NCI-H146 treated with DMSO at 0.1 percent for 48 hours (cell line): ENCODE measurements at regions not wholly inside any gene's neighbourhood (a gene's known extent, or its start where the extent isn't known, plus 50 kb on each side); places are given as distances from the start of the nearest gene placed in this dataset.
"Not testable (repeated sequence)": the region's sequence is repeated elsewhere in the genome, so short reads cannot be mapped to it uniquely, and the experiment has no call there.

Experiments used
- DNase-seq: peaks from one replicate; lab custom pipeline; 2025; ENCODE audit not compliant: unreplicated experiment; lab: John Stamatoyannopoulos, UW

GRCh38 chr7:10429511-10429910, 544.2 kb upstream of the PHF14 start:
- peak; percentile 23 for DNase-seq

DNA sequence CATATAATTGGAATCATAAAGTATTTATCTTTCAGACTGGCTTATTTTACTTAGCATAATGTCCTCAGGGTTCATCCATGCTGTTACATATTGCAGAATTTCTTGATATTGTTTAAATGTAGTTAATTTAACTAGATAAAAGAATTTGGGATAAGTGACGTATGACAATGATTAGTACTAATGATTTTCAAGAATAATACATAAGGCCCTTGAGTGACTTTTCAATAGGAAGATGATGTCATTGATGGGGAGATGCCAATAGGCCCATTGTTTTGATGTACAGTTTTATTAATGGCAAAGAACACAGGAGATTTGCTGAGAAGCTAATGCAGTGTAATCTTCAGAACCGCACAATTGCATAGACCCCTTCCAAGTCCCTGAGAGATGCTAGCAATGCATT, 537.4 kb upstream of the PHF14 start:
- no peak for DNase-seq

DNA sequence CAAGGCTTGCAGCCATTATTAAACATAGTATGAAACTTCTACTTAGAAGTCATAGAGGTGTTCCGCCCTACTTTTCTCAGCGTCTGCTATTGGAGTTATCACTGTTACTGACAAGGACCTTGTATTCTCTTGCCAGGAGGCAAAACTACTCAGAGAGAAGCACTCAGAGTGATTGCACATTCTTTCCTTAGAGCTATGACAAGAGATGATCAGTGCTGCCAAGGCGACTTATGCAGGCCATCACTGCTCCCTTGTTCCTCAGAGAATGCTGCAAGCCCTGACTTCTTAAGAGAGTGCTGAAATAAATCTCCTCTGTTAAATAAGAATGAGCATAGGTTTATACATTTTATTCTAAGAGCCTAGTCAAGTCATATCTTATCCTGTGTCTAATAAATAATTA, 534.6 kb upstream of the PHF14 start:
- DNase-seq: no peak

GRCh38 chr7:10455936-10456335, 517.7 kb upstream of the PHF14 start:
- no peak for DNase-seq

GRCh38 chr7:10460474-10460873, 513.2 kb upstream of the PHF14 start:
- no peak for DNase-seq

- DNase-seq: no peak
Measured at GRCh38 chr7:10463701-10464100, 510.0 kb upstream of the PHF14 start.

GRCh38 chr7:10465536-10465935, 508.1 kb upstream of the PHF14 start:
- DNase-seq: not testable (repeated sequence)

GRCh38 chr7:10468908-10469307, 504.8 kb upstream of the PHF14 start:
- no peak for DNase-seq

DNA sequence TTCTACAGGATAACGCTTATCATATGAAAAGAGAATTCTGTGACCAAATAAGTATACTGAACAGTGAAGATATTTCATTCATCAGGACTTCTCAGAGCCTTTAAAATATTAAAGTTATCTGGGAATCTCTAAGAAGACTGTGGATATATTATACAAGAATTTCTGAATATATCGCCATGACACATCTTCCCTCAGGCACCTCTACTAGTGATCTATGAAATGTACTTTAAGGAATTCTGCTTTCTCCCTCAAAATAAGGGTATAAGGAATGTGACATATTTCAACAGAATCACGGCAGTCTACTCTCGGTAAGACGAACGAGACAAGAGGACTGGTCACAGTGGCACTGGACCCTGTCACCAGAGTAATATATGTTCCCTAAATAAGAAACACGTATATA, 504.2 kb upstream of the PHF14 start:
- DNase-seq: no peak

- DNase-seq: no peak
Measured at GRCh38 chr7:10471280-10472058, 502.2 kb upstream of the PHF14 start.

- no peak for DNase-seq
Measured at GRCh38 chr7:10472115-10472514, 501.6 kb upstream of the PHF14 start.

DNA sequence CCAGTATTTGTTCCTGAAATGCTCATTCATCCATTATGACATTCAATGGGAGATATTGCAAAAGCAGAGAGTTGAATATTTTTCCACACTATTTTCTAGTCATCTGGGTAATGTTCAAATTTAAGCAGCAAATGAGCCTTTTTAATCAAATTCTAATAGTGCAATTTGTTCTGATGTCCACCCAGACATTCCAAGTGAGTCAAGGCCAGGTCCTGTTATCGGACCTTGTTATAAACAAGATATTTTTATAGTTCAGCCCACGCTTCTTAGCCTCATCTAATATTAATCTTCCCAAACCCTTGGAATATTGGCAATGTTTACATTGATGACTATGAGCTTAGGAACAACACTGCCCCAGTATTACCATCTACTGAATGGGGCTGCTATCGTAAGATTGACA, 500.1 kb upstream of the PHF14 start:
- DNase-seq: no peak

DNA sequence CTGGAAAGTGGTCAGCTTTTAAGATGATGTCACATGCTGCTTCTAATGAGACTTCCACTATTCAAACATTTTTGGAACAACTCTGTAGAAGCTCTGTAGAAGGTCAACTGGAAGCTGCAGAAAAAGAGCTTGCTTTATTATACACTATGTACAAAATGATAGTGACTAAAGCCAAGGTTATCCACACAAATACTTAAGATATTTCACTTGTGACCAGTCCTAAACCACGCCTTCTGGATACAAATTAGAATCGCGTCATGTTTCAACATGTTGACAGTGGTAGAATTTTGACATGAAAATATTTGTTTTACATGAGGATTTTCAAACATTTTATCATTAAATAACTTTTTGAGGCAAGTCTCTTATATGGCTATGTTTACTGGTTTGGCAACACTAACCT, 499.6 kb upstream of the PHF14 start:
- DNase-seq: no peak

DNA sequence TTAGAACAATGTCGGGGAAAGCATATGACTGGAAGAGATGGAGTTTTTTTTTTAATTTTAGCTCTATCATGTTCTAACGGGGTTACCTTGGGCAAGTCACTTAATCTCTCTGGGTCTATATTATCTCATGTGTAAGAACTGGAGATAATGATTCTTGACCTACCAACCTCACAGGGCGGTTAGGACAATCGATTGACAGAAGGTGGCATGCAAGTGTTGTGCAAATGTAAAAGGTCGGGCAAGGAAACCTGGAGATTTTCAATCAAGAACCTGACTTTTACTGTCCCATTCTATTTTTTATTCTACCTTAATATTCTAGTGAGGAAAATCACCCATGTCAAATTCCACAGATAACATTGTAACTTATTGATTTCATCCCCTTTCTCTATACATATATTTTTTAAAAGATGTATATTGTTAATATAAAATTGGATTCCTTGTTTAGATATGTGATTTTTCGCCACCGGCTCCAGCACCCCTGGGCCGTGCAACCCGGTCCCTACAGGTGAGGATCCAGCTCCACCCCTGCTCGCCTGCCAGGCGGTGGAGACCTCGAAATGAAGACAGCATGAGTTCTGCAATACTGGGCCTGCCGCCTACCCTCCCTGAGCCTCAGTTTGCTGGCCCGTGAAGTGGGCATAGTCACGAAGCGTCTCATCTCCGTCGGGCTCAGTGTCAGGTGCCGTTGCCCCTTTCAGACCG, 497.6 kb upstream of the PHF14 start:
- no peak for DNase-seq

DNA sequence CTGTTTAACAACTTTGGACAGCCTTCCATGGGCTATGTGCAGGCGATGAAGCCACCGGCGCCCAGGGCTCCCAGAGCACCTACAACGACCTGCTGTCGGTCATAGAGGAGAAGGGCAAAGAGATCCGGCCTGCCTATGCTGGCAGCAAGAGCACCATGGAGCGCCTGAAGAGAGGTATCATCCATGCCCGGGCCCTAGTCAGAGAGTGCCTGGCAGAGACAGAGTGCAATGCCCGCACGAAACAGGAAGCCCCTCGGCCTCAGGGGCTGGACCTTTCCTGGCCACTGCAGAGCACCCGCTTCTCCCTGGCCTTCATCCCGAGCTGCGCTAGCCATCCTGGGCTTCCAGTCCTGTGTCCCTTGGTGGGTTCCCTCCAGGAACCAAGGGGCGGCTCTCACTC, 497.0 kb upstream of the PHF14 start:
- no peak for DNase-seq

- no peak for DNase-seq
Measured at GRCh38 chr7:10483671-10484070, 490.0 kb upstream of the PHF14 start.

DNA sequence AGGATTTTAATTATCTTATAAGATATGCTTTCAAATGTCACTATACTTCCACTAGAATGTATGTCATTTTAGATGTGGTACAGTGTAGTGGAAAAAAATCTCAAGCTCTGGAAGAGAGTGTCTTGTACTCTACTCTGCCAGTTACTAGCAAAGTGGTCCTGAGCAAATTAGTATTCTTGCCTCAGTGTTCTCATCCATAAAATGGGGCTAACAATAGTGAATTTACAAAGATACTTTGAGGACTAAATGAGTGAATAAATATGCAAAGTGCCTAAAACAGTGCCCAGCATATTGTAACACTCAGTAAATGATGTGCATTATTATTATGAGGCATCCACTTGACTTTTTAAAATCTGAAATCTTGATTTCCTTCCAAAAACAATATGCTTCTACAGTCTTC, 488.9 kb upstream of the PHF14 start:
- DNase-seq: no peak

DNA sequence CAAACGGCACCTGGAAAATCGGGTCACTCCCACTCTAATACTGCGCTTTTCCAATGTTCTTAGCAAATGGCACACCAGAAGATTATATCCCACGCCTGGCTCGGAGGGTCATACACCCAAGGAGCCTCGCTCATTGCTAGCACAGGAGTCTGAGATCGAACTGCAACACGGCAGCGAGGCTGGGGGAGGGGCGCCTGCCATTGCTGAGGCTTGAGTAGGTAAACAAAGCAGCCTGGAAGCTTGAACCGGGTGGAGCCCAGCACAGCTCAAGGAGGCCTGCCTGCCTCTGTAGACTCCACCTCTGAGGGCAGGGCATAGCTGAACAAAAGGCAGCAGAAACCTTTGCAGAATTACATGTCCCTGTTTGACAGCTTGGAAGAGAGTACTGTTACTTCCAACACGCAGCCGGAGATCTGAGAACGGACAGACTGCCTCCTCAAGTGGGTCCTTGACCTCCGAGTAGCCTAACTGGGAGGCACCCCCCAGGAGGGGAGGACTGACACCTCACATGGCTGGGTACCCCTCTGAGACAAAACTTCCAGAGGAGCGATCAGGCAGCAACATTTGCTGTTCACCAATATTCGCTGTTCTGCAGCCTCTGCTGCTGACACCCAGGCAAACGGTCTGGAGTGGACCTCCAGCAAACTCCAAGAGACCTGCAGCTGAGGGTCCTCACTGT, 472.3 kb upstream of the PHF14 start:
- DNase-seq: not testable (repeated sequence)

GRCh38 chr7:10507032-10507431, 466.6 kb upstream of the PHF14 start:
- DNase-seq: no peak

DNA sequence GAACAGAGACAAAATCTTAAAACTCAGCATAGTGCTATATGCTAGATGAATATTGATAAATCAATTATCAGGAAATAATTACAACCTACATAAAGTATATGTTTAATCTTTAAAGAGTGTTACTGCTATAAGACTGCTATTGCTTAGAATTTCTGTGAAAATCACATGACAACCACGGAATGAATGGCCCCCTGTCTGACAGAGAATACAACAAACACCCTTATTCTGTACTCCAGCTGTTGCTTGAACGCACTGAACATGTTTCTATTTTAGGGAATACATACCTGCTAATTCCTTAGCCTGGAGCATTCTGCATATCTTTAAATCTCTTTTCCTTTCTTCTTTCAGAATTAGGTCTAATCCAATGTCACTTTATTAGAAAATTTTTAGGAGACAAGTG, 452.4 kb upstream of the PHF14 start:
- no peak for DNase-seq

- DNase-seq: not testable (repeated sequence)
Measured at GRCh38 chr7:10533429-10533828, 440.2 kb upstream of the PHF14 start.

DNA sequence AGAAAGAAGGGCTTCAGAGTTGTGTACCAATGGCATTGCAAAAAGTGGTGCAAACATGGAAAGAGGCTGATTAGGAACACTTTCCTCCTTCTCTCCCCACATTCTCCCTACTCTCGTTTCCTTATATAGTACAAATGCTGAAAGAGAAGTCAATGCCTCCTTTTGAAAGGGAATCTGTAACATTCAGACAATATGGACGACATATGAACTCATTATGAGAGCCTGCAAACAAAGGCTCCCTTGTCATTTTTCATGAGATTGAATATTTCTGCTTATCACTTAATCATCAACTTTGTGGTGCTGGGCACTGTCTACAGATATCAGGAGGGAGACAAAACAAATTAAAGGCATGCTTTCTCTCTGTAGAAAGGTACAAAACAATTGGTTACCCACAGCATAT, 437.1 kb upstream of the PHF14 start:
- no peak for DNase-seq
